ENCODE measurements at regions not wholly inside any gene's neighbourhood (a gene's known extent, or its start where the extent isn't known, plus 50 kb on each side); places are given as distances from the start of the nearest gene placed in this dataset.

GRCh38 chr3:171956705-171957104 is 82.7 kb upstream of the FNDC3B start:
- in situ Hi-C loops (cut with MboI): no loop called here
- H3K36me3 ChIP-seq (ENCODE audit: low read depth): no peaks in the 10 kb centered on the region
- H3K4me3 ChIP-seq: no peak overlapping the region
- no peaks in the 10 kb centered on the region for H4K20me1 ChIP-seq (ENCODE audit: insufficient read depth)
- H2AFZ ChIP-seq: no peak overlapping the region
- no peak overlapping the region for H3K27ac ChIP-seq
- no peaks in the 10 kb centered on the region for H3K9me2 ChIP-seq (ENCODE audit: insufficient read depth)
- WGBS, 2 experiments (ENCODE audit: low coverage in 1 of 2, low lambda C conversion rate in 2 of 2, missing lambda C conversion rate in 2 of 2): 82 to 88% methylated on average over 2 of the region's 2 CpGs
- H3F3A ChIP-seq (ENCODE audit: insufficient read depth): no peaks in the 10 kb centered on the region
- no peaks in the 10 kb centered on the region for H3K27me3 ChIP-seq (replicated peaks; ENCODE audit: insufficient read depth)
- H3K4me2 ChIP-seq (ENCODE audit: unreplicated experiment): no peak overlapping the region
- H3K4me1 ChIP-seq (ENCODE audit: insufficient read depth): peaks cover 4% of the 10 kb centered on the region; the same call in 1 of the 2 replicates
- H3K9ac ChIP-seq: no peak overlapping the region
- H3K79me2 ChIP-seq (ENCODE audit: insufficient read depth): no peaks in the 10 kb centered on the region
- TF ChIP-seq EZH2 (IDR thresholded peaks at IDR 0.05; ENCODE audit: insufficient read depth, poor library complexity, severe bottlenecking) (no peak), EZH2phosphoT487 (IDR thresholded peaks at IDR 0.05; ENCODE audit: insufficient read depth, low read depth) (no peak)
- no peaks in the 10 kb centered on the region for H3K9me3 ChIP-seq (ENCODE audit: low read depth)
- DNase-seq: no peak

GRCh38 chr3:171959532-171960089 is 79.8 kb upstream of the FNDC3B start:
- Histone ChIP-seq H3K9me3 (ENCODE audit: low read depth) (no peaks in the 10 kb centered on the region), H3K36me3 (ENCODE audit: low read depth) (no peaks in the 10 kb centered on the region), H3F3A (ENCODE audit: insufficient read depth) (no peaks in the 10 kb centered on the region), H4K20me1 (ENCODE audit: insufficient read depth) (no peaks in the 10 kb centered on the region), H3K9me2 (ENCODE audit: insufficient read depth) (no peaks in the 10 kb centered on the region), H3K4me1 (ENCODE audit: insufficient read depth) (peaks cover 4% of the 10 kb centered on the region; the same call in 1 of the 2 replicates), H3K27ac (no peak overlapping the region), H3K4me3 (no peak overlapping the region), H2AFZ (no peak overlapping the region), H3K79me2 (ENCODE audit: insufficient read depth) (no peaks in the 10 kb centered on the region), H3K27me3 (replicated peaks; ENCODE audit: insufficient read depth) (no peaks in the 10 kb centered on the region), H3K4me2 (ENCODE audit: unreplicated experiment) (no peak overlapping the region), H3K9ac (no peak overlapping the region)
- no peak for DNase-seq
- in situ Hi-C loops (cut with MboI): no loop called here
- TF ChIP-seq EZH2 (IDR thresholded peaks at IDR 0.05; ENCODE audit: insufficient read depth, poor library complexity, severe bottlenecking): no peak
- no peak for TF ChIP-seq EZH2phosphoT487 (IDR thresholded peaks at IDR 0.05; ENCODE audit: insufficient read depth, low read depth)
- 83 to 87% methylated on average over 10 of the region's 10 CpGs for WGBS, 2 experiments (ENCODE audit: low coverage in 1 of 2, low lambda C conversion rate in 2 of 2, missing lambda C conversion rate in 2 of 2)

- H3K79me2 ChIP-seq (ENCODE audit: insufficient read depth): no peaks in the 10 kb centered on the region
- H4K20me1 ChIP-seq (ENCODE audit: insufficient read depth): no peaks in the 10 kb centered on the region
- no peaks in the 10 kb centered on the region for H3K36me3 ChIP-seq (ENCODE audit: low read depth)
- in situ Hi-C loops (cut with MboI): no loop called here
- H3K27ac ChIP-seq: no peak overlapping the region
- H3K4me3 ChIP-seq: no peak overlapping the region
- H3K9ac ChIP-seq: no peak overlapping the region
- no peak overlapping the region for H2AFZ ChIP-seq
- DNase-seq: no peak
- no peaks in the 10 kb centered on the region for H3K9me3 ChIP-seq (ENCODE audit: low read depth)
- H3K9me2 ChIP-seq (ENCODE audit: insufficient read depth): no peaks in the 10 kb centered on the region
- WGBS, 2 experiments (ENCODE audit: low coverage in 1 of 2, low lambda C conversion rate in 2 of 2, missing lambda C conversion rate in 2 of 2): 80 to 84% methylated on average over 4 of the region's 4 CpGs
- no peaks in the 10 kb centered on the region for H3K27me3 ChIP-seq (replicated peaks; ENCODE audit: insufficient read depth)
- TF ChIP-seq EZH2 (IDR thresholded peaks at IDR 0.05; ENCODE audit: insufficient read depth, poor library complexity, severe bottlenecking) (no peak), EZH2phosphoT487 (IDR thresholded peaks at IDR 0.05; ENCODE audit: insufficient read depth, low read depth) (no peak)
- peaks cover 4% of the 10 kb centered on the region; the same call in 1 of the 2 replicates for H3K4me1 ChIP-seq (ENCODE audit: insufficient read depth)
- H3K4me2 ChIP-seq (ENCODE audit: unreplicated experiment): no peak overlapping the region
- no peaks in the 10 kb centered on the region for H3F3A ChIP-seq (ENCODE audit: insufficient read depth)
Measured at GRCh38 chr3:171960159-171960558, 79.2 kb upstream of the FNDC3B start.

- Histone ChIP-seq H3K4me2 (ENCODE audit: unreplicated experiment) (no peak overlapping the region), H2AFZ (no peak overlapping the region), H3F3A (ENCODE audit: insufficient read depth) (peaks cover 10% of the 10 kb centered on the region), H3K4me1 (ENCODE audit: insufficient read depth) (peaks cover 8% of the 10 kb centered on the region), H3K9ac (no peak overlapping the region), H3K4me3 (no peak overlapping the region), H4K20me1 (ENCODE audit: insufficient read depth) (no peaks in the 10 kb centered on the region), H3K27ac (no peak overlapping the region), H3K9me3 (ENCODE audit: low read depth) (no peaks in the 10 kb centered on the region), H3K36me3 (ENCODE audit: low read depth) (no peaks in the 10 kb centered on the region), H3K9me2 (ENCODE audit: insufficient read depth) (no peaks in the 10 kb centered on the region), H3K27me3 (replicated peaks; ENCODE audit: insufficient read depth) (no peaks in the 10 kb centered on the region), H3K79me2 (ENCODE audit: insufficient read depth) (no peaks in the 10 kb centered on the region)
- WGBS, 2 experiments (ENCODE audit: low coverage in 1 of 2, low lambda C conversion rate in 2 of 2, missing lambda C conversion rate in 2 of 2): 90 to 92% methylated on average over 7 of the region's 7 CpGs
- in situ Hi-C loops (cut with MboI): no loop called here
- TF ChIP-seq EZH2phosphoT487 (IDR thresholded peaks at IDR 0.05; ENCODE audit: insufficient read depth, low read depth): no peak
- TF ChIP-seq EZH2 (IDR thresholded peaks at IDR 0.05; ENCODE audit: insufficient read depth, poor library complexity, severe bottlenecking): no peak
- no peak for DNase-seq
Measured at GRCh38 chr3:171962137-171962720, 77.1 kb upstream of the FNDC3B start.

Data from GM23248 (cell line).